WTC11 (cell line): ENCODE measurements at regions not wholly inside any gene's neighbourhood (a gene's known extent, or its start where the extent isn't known, plus 50 kb on each side); places are given as distances from the start of the nearest gene placed in this dataset.

Source experiments
- ATAC-seq: fragments of 200-7000 bp; cut with Tn5 transposase; 2 replicates; pipeline ENCODE4 v1.10.0; 2021; ENCODE audit warnings: mild to moderate bottlenecking, moderate library complexity
- CTCF ChIA-PET: fragments of 300-600 bp; sonication (Branson Sonifier 250); formaldehyde crosslinking; loops from one replicate; lab custom pipeline; 2021; ENCODE audit warnings: antibody characterized with exemption; lab: Charles Lee
- POLR2A ChIA-PET: fragments of 350-600 bp; sonication (Branson Sonifier 250); formaldehyde crosslinking; loops from one replicate; lab custom pipeline; 2021; ENCODE audit warnings: antibody characterized with exemption; lab: Charles Lee
- DNase-seq: peaks from one replicate; pipeline ENCODE4 v3.0.0; 2021; ENCODE audit warnings: low spot score
- H3K27ac Mint-ChIP-seq: 2 replicates; pipeline ENCODE4 v1.8.0; 2021; ENCODE audit warnings: mixed read lengths
- H3K27me3 Mint-ChIP-seq: 2 replicates; pipeline ENCODE4 v1.8.0; 2021; ENCODE audit warnings: low read depth, mild to moderate bottlenecking, moderate library complexity, mixed read lengths
- H3K36me3 Mint-ChIP-seq: 2 replicates; pipeline ENCODE4 v1.8.0; 2021; ENCODE audit warnings: mixed read lengths
- H3K4me1 Mint-ChIP-seq: 2 replicates; pipeline ENCODE4 v1.8.0; 2022; ENCODE audit warnings: mixed read lengths
- H3K4me3 Mint-ChIP-seq: 2 replicates; pipeline ENCODE4 v1.8.0; 2021; ENCODE audit warnings: mild to moderate bottlenecking, moderate library complexity, mixed read lengths
- H3K9me3 Mint-ChIP-seq: 2 replicates; pipeline ENCODE4 v1.8.0; 2021; ENCODE audit warnings: mixed read lengths
- AFF4 ChIP-seq: sonication (generic); formaldehyde crosslinking; IDR thresholded peaks from 2 replicates; pipeline ENCODE4 v1.8.1; 2023; ENCODE audit warnings: mild to moderate bottlenecking, missing genetic modification reagents, borderline replicate concordance
- CREM ChIP-seq: sonication (generic); formaldehyde crosslinking; IDR thresholded peaks from 2 replicates; pipeline ENCODE4 v1.8.1; 2022; ENCODE audit warnings: mild to moderate bottlenecking, missing genetic modification reagents, moderate library complexity
- CTCF ChIP-seq: fragments of 200-600 bp; IDR thresholded peaks from 2 replicates; pipeline ENCODE4 v1.8.0; 2022; ENCODE audit warnings: antibody characterized with exemption
- E2F1 ChIP-seq: sonication (generic); formaldehyde crosslinking; IDR thresholded peaks from 2 replicates; pipeline ENCODE4 v1.8.0; 2022; ENCODE audit warnings: mild to moderate bottlenecking, missing genetic modification reagents
- E2F5 ChIP-seq: sonication (generic); formaldehyde crosslinking; IDR thresholded peaks from 2 replicates; pipeline ENCODE4 v1.8.1; 2022; ENCODE audit warnings: mild to moderate bottlenecking, moderate library complexity, missing genetic modification reagents
- EMX1 ChIP-seq: fragments of 250-450 bp; sonication (Bioruptor Pico); IDR thresholded peaks from 2 replicates; pipeline ENCODE4 v1.8.0; 2021; ENCODE audit warnings: mild to moderate bottlenecking
- ETV6 ChIP-seq: sonication (generic); formaldehyde crosslinking; IDR thresholded peaks from 2 replicates; pipeline ENCODE4 v1.8.1; 2022; ENCODE audit warnings: mild to moderate bottlenecking, missing genetic modification reagents
- GABPB1 ChIP-seq: sonication (generic); formaldehyde crosslinking; IDR thresholded peaks from 2 replicates; pipeline ENCODE4 v1.8.1; 2023; ENCODE audit warnings: mild to moderate bottlenecking, missing genetic modification reagents
- GRHL2 ChIP-seq: fragments of 250-450 bp; sonication (Bioruptor Pico); IDR thresholded peaks from 2 replicates; pipeline ENCODE4 v1.8.0; 2022; ENCODE audit warnings: mild to moderate bottlenecking, moderate library complexity; ENCODE audit not compliant: insufficient replicate concordance, severe bottlenecking
- HMGXB4 ChIP-seq: sonication (generic); formaldehyde crosslinking; IDR thresholded peaks from 2 replicates; pipeline ENCODE4 v1.8.1; 2023; ENCODE audit warnings: mild to moderate bottlenecking, moderate library complexity, missing genetic modification reagents
- JAZF1 ChIP-seq: fragments of 250-450 bp; sonication (Bioruptor Pico); IDR thresholded peaks from 2 replicates; pipeline ENCODE4 v1.9.0; 2021; ENCODE audit warnings: moderate library complexity, mild to moderate bottlenecking, inconsistent platforms
- MAX ChIP-seq: sonication (generic); formaldehyde crosslinking; IDR thresholded peaks from 2 replicates; pipeline ENCODE4 v1.8.0; 2022; ENCODE audit warnings: mild to moderate bottlenecking, missing genetic modification reagents
- NFYB ChIP-seq: sonication (generic); formaldehyde crosslinking; conservative IDR thresholded peaks from 2 replicates; pipeline ENCODE4 v1.8.0; 2022; ENCODE audit warnings: low read depth, missing genetic modification reagents
- PRRX2 ChIP-seq: fragments of 250-450 bp; sonication (Bioruptor Pico); IDR thresholded peaks from 2 replicates; pipeline ENCODE4 v1.8.0; 2021; ENCODE audit warnings: mild to moderate bottlenecking
- RORB ChIP-seq: fragments of 250-450 bp; sonication (Bioruptor Pico); IDR thresholded peaks from 2 replicates; pipeline ENCODE4 v1.9.0; 2021; ENCODE audit warnings: mild to moderate bottlenecking
- SP1 ChIP-seq: sonication (generic); formaldehyde crosslinking; conservative IDR thresholded peaks from 2 replicates; pipeline ENCODE4 v1.8.1; 2022; ENCODE audit warnings: missing genetic modification reagents
- TEAD1 ChIP-seq: sonication (generic); formaldehyde crosslinking; IDR thresholded peaks from 2 replicates; pipeline ENCODE4 v1.8.0; 2022; ENCODE audit warnings: mild to moderate bottlenecking, missing genetic modification reagents
- TP53 ChIP-seq: sonication (generic); formaldehyde crosslinking; IDR thresholded peaks from 2 replicates; pipeline ENCODE4 v1.8.1; 2023; ENCODE audit warnings: mild to moderate bottlenecking, missing genetic modification reagents
- ZNF121 ChIP-seq: sonication (generic); formaldehyde crosslinking; IDR thresholded peaks from 2 replicates; pipeline ENCODE4 v1.8.0; 2023; ENCODE audit warnings: missing genetic modification reagents

- ATAC-seq: peak; percentile 90
- H3K4me1 Mint-ChIP-seq: peaks cover 28% of the 10 kb centered on the region
- no peak overlapping the region for H3K27ac Mint-ChIP-seq
- 0 out of 2 replicates have a peak, but pooled peaks have one; percentile 15 for TF ChIP-seq SP1
- TF ChIP-seq CREM (CRISPR knock-in tag): no peak
- TF ChIP-seq EMX1 (CRISPR knock-in tag): no peak
- TF ChIP-seq TEAD1 (CRISPR knock-in tag): no peak
- TF ChIP-seq GABPB1 (CRISPR knock-in tag): no peak
- TF ChIP-seq E2F1 (CRISPR knock-in tag): no peak
- no peak for TF ChIP-seq E2F5 (CRISPR knock-in tag)
- no peak for TF ChIP-seq TP53 (CRISPR knock-in tag)
- TF ChIP-seq CTCF: peak; percentile 99
- no peak for TF ChIP-seq ETV6
- no peak for TF ChIP-seq GRHL2 (CRISPR knock-in tag)
- TF ChIP-seq MAX (CRISPR knock-in tag): peak; percentile 36; the same call in 1 of the 2 replicates
- no peak for TF ChIP-seq NFYB (CRISPR knock-in tag)
- TF ChIP-seq RORB (CRISPR knock-in tag): no peak
- TF ChIP-seq AFF4 (CRISPR knock-in tag): no peak
- no peak for TF ChIP-seq JAZF1 (CRISPR knock-in tag)
- TF ChIP-seq ZNF121 (CRISPR knock-in tag): 0 out of 2 replicates have a peak, but pooled peaks have one; percentile 9
- TF ChIP-seq PRRX2 (CRISPR knock-in tag): no peak
- peak; percentile 47; the same call in 1 of the 2 replicates for TF ChIP-seq HMGXB4
- peak overlapping the region; percentile 24; the same call in 1 of the 2 replicates for H3K4me3 Mint-ChIP-seq
- POLR2A ChIA-PET: interaction anchor here (0.6 to 1.5 kb wide), 4 partner anchors 22 to 664 kb away, joined by 3 to 6 read pairs (median 3); no protein-coding TSS in a partner anchor
- DNase-seq: peak; percentile 83
- CTCF ChIA-PET: interaction anchor here (0.5 to 8.3 kb wide), 50 partner anchors 9 to 889 kb away, joined by 3 to 118 read pairs (median 4); partner anchors contain the start of gene GRIN2B
- no peaks in the 10 kb centered on the region for H3K9me3 Mint-ChIP-seq
- no peaks in the 10 kb centered on the region; the same call in none of the 2 replicates for H3K27me3 Mint-ChIP-seq
- H3K36me3 Mint-ChIP-seq: no peaks in the 10 kb centered on the region
These were observed 81.8 kb downstream of the EMP1 start for GRCh38 chr12:13278249-13278787.
